GM13977 (cell line): ENCODE measurements at regions not wholly inside any gene's neighbourhood (a gene's known extent, or its start where the extent isn't known, plus 50 kb on each side); places are given as distances from the start of the nearest gene placed in this dataset.

Source experiments
- DNase-seq: peaks from one replicate; pipeline ENCODE4 v3.0.0; 2012; ENCODE audit warnings: low spot score
- CTCF ChIP-seq: IDR thresholded peaks from 2 replicates; pipeline ENCODE4 v1.5.1; 2012; ENCODE audit warnings: mild to moderate bottlenecking, control low read depth; ENCODE audit not compliant: insufficient read depth; ENCODE audit errors: extremely low read depth, missing control alignments
- in situ Hi-C: fragments of 300-500 bp; cut with MboI; formaldehyde crosslinking; loops from one replicate; pipeline ENCODE4 v1.12.0; 2022; ENCODE audit warnings: low sequenced_read_pairs, low pct_unique_long_range_greater_than_20kb, mixed read lengths, inconsistent platforms; ENCODE audit not compliant: unreplicated experiment

- DNase-seq = no peak
- in situ Hi-C loops = no loop called here
- TF ChIP-seq CTCF = no peak
These were observed 141.5 kb downstream of the CDC42EP3 start for GRCh38 chr2:37529830-37530415.

GRCh38 chr2:37532503-37532902, 138.9 kb downstream of the CDC42EP3 start:
- no peak for DNase-seq
- TF ChIP-seq CTCF = no peak
- in situ Hi-C loops = no loop called here

- TF ChIP-seq CTCF = no peak
- in situ Hi-C loops = no loop called here
- DNase-seq = no peak
These were observed 134.1 kb downstream of the CDC42EP3 start for GRCh38 chr2:37537316-37537715.

- no peak for DNase-seq
- in situ Hi-C loops = no loop called here
- no peak for TF ChIP-seq CTCF
These were observed 129.9 kb downstream of the CDC42EP3 start for GRCh38 chr2:37541516-37541915.

- DNase-seq = no peak
- in situ Hi-C loops = no loop called here
- no peak for TF ChIP-seq CTCF
These were observed 127.4 kb downstream of the CDC42EP3 start for GRCh38 chr2:37543999-37544557.

GRCh38 chr2:37544591-37545031, 126.8 kb downstream of the CDC42EP3 start:
- TF ChIP-seq CTCF = no peak
- in situ Hi-C loops = no loop called here
- DNase-seq = no peak
